Ammon's horn (tissue), 1 donor: ENCODE measurements at regions not wholly inside any gene's neighbourhood (a gene's known extent, or its start where the extent isn't known, plus 50 kb on each side); places are given as distances from the start of the nearest gene placed in this dataset.

Experiments used
- DNase-seq: peaks from one replicate; pipeline ENCODE4 v3.0.0-alpha.2; 2016; ENCODE audit warnings: low spot score

DNA sequence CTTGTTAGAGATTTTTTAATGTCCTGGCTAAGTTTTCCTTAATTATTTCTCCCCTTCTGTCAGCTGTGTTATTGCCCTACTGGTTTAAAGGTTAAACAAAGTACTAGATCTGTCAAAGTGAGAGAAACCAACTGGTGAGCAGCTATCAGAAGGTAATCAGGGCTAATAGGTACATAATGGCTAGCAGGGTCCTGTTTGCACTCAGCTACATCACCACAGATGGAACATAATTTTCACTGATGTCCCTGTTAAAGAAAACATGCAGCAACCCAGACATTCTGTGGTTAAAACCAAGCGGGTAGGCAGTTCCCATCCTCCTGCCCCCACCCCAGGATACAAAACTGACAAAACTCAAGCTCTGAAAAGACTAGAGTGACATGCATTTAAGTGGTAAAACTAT, 473.9 kb downstream of the NR2F1-AS1 start:
- DNase-seq: no peak

DNA sequence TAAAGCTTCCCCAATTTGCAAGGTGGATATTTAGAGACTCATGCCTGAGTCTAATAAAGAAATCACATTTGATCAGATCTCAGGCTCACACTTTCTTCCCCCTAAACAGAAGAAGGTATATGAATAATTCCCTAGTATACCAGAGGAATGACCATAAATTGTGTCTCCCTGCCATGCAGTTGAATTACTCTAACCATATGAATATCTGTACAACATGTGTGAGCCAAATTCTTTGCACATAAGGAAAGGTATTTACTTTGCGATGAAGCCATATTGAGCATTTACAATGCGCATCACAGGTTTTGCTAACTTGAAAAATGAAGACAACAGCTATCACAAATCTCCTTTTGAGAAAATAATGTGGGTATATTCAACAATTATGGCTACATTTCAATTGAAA, 479.4 kb downstream of the NR2F1-AS1 start:
- no peak for DNase-seq

DNA sequence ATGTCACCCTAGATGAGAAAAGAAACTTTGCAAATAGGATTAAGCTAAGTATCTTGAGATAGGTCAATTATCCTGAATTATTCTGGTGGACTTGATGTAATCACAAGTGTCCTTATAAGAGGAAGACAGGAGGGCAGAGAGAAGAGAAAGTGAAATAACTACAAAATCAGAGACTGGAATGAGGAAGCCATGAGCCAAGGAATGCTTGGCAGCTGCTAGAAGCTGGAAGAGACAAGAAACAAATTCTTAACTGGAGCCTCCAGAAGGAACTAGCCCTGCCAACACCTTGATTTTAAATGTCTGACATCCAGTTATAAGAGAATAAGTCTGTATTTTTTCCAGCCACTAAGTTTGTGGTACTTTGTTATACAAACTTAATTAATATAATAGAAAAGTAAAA, 480.0 kb downstream of the NR2F1-AS1 start:
- DNase-seq: no peak

DNA sequence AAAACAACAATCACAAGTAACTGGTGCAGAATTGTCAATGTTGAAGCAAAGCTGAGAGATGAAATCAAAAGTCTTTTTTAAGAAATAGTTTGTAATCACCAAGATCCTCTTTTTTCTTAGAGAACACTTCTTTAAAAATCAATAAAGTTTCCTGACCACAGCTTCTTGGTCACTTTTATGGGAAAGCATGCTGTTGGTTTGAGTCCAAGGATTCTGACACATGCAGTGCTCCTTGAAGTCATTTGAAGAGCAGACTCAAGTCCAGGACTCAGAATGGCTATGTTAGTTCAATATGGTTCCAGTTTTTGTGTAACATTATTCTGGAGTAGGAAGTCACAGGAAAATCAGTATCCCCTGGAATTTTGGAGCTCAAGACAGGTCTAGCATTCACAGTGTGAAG, 480.6 kb downstream of the NR2F1-AS1 start:
- no peak for DNase-seq

DNA sequence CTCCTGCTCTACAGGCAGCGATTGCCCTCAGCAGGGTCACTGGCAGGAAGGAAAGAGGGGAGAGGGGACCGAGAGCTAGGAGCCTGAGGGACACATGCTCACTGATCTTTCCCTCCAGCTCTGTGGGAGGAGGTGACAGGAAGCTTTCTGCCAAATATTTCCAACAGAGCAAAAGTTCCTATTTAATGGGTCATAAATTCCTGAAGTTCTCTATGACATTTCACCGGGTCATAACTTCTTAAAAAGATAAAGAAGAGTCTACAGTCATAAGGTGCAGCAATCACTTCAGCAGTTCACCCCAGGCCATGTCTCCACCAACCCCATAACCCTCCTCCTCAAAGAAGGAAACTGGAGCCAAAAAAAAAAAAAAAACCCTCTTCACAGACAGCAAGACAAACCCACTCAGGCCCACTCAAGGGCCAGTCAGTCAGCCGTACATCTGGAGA, 481.1 kb downstream of the NR2F1-AS1 start:
- DNase-seq: no peak

DNA sequence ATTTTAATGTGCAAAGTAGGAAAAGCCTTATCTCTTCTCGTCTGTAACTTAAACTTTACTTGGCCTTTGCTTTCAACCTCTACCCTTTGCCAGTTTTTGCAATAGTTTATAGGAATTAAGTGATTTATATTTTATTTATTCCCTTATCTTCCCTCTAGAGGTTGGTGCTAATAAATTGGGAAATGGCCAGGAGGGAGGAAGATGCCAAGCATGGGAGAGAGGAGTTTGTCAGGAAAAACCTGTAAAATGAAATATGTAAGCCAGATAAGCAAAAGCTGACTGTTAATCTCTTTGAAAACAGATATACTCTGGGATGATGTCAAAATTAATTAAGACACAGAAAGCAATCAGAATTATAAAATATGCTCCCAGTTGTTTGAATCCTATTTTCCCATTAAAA, 484.5 kb downstream of the NR2F1-AS1 start:
- no peak for DNase-seq

DNA sequence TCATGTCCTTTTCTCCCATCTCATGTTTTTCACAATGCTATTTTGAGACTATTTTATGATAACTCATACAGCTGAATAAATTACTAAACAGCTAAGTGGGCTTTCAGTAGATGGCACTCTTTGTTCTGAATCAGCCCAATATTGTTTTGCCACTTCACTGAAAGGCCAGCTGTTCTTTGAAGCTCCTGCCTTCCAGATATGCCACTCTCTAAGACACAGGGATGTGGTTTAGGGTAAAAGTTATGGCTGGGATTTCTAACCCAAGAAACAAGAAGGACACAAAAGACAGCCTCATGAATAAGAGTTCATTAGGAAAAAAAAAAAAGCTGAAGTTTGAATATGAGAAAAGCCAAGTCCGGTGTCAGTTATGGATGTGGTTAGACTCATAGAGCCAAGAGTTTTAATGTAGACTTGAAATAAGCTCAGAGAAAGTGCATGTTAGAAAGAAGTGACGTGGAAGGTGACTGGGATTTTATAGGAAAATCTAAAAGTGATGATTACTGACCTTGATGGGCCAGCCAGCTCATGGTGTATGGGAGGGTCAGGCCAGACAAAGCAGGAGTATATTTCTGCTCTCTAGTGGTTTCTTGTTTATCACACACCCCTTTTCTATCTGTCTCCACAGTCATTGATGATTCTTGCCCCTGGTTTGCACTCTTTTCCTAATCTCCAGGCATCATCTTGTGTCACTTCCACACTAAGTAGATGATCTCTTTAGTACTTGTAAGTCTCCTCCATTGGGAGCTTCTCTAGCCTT, 488.5 kb downstream of the NR2F1-AS1 start:
- DNase-seq: peak; percentile 28

DNA sequence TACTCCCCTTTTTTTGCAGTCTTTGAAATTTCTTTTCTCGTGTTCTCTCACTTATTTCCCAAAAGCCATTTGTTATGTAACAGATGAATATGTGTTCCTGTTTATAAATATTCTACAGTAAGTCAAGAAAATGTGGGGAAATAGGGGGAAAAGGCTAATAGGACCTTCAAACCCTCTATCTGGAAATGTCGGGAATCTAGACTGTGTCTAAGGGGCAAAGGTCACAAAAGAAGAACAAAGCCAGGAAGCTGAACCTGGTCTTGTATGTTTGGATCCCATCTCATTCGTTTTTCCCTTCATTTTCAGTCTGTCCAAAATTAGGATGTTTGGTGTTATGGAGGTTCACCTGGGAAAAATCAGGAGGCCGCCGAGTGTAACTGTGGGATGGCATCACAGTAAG, 490.3 kb downstream of the NR2F1-AS1 start:
- no peak for DNase-seq

DNA sequence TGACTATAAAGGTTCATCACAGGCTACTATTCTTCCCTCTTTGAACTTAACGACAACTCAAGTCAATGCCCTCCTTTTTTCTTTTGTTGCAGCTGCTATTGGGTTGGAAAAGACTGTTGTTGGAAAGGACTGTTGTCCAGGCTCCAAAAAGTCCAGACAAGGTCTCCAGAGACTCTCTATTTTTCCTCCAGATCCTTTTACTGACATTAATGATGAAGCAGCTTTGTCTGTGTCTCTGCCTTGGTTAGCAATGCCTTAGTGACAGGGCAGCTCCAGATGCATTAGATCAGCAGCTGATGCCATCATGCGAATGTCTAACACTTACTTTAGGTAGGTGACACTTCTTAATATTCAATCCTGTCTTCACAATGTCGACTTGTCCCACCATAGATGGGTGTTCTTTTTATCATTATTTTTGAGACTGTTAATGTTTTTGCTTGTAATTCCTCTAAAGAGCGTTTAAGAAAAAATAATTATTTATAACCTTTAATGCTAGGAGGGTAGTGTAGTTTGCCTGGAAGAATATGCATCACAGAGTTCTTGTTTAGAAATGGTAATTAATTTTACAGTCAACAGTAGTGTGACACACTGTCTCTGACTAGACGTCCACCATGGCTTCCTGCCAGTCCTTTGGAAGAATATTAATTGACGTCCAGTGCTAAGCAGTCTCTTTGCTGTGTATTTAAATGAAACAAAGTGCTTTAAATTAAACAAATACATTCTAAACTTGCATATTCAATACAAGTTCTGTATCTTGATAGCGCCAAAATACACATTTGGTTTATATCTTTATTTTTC, 492.2 kb downstream of the NR2F1-AS1 start:
- DNase-seq: peak; percentile 12

DNA sequence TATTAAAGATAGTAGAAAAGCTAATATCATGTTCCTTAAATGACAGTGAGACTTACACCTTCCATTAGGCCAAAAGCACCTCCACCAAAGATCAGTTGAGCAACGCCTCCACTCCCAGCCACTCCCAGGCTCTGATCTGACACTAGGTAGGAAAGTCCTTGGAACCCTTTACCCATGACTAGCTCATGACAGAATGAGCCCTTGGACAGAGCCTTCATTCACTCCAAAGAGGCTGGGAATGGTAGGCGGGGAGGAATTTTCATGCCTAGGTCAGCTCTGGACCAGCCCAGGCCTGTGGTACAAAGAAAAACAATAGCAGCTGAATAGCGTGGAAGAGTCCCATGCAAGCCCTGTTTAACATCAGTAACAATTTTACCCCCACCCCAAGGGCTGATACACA, 493.7 kb downstream of the NR2F1-AS1 start:
- DNase-seq: no peak

DNA sequence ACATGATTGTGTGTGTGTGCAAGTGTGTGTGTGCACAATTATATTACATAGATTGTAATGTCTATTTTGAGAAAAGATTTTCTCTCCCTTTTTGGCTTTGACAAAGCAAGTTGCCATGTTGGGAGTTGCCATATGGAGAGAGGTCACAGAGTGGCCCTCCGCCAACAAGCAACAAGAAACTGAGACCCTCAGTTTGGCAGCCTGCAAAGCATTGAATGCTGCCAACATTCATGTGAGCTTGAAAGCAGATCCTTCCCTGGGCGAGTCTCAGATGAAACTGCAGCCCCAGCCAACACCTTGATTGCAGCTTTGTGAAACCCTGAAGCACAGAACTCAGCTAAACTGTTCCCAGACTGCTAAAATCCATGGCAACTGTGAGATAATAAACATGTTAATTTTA, 498.0 kb downstream of the NR2F1-AS1 start:
- no peak for DNase-seq

DNA sequence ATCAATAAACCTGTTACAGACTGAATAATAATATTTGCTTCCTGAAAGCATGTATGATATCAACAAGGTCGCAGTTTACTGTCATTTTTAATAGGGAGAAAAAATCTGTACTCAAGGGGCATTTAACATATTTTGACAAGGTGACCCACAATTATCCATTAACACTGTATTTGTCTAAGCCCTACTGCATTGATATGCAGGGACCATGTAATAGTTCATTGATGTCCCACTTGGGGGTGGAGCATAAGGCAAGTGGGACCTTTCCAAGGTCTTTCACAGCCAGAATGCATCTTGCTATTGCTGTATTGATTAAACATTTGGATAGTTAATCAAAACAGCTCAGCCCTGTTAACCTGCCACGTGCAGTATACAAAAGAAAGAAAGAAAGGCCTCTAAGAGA, 502.0 kb downstream of the NR2F1-AS1 start:
- no peak for DNase-seq

DNA sequence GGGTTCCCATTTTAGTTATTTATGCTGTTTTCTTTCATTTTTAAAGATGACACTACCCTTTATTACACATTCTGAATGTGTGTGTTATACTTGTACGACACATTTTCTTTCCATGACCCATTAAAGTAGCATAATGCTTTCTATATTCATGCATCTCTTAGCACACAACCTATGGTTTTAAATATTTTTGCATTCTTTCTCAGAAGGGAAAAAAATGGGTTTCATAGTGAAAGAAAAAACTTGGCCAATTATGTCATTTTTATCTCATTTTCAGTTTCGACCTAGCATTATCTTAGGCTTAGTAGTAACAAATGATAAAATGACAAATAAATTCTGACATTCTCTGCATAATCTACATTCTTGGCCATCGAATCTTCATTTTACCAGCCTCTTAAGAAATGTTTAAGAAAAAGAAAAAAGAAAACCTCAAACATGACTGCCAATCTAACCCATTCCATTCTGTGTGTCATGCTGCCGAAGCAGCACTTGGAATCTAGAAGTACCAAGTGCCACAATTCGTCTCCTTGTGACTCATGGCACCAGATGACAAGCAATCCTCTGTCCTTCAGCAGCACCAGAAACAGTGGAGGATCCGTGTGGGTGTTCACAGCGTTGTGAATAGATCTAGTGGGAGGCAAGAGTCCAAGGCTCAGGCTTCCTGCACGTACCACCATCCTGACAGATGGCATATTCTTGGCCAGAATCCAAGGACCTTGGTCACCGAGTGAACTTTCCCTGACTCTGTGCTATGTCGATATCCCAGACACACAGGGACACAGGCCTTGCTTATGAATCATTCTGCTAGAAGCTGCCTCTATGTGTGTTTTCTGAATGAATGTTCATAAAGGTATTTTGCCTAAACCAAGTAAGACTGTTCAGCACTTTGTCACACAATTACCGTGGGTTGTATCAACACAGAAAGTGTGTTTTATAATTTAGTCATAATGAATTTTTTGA, 502.7 kb downstream of the NR2F1-AS1 start:
- DNase-seq: peak; percentile 80

DNA sequence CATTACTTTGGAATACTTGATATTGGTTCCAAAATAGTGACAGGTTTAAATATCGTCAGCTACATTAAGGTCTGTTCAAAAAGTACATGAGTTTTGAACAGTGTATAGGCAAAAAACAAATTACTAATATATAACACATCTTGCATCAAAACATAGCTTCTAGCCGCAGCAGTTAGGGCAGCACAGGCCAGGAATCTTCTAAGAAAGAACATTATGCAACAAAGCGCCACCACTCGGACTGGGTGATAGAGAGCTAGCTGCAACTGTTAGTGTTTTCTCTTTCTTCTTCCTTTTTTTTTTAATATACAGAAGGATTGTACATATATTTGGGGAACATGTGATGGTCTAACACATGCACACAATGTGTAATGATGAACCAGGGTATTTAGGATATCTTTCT, 504.5 kb downstream of the NR2F1-AS1 start:
- DNase-seq: no peak

DNA sequence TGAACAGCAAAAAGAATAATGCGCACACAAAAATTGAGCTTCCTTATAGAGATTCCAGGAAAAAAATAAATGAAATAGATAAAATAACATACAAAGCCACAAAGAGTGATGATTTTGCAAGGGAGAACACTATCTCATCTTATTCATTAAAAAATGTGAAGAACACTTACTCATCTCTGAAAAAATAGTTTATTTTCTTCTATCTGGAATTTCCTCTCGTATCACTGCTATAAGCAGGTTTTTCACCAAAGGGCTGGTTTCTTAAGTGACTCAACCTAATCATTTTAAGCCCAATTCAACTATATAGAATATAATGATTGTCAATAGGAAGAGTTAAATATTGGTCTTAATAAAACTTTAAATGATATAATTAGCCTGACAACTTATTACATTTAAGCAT, 504.9 kb downstream of the NR2F1-AS1 start:
- no peak for DNase-seq

DNA sequence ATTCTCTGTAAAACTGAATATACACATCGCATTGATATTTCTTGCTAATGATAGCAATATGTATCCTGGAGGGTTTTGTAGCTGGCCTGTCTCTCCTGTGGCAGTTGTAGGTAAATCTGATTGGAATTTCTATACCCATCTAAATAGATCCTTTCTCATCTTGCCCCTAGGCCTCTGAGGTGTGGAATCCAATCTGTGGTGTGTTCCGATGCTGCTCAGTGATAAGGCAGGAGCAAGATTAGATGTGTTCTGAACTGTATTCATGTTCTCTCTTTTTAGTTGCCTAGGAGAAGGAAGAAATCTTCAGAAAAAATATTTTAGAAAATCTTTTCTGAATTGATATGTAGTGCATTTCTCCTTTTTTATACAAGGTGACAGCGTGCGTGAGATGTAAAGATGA, 507.5 kb downstream of the NR2F1-AS1 start:
- no peak for DNase-seq

DNA sequence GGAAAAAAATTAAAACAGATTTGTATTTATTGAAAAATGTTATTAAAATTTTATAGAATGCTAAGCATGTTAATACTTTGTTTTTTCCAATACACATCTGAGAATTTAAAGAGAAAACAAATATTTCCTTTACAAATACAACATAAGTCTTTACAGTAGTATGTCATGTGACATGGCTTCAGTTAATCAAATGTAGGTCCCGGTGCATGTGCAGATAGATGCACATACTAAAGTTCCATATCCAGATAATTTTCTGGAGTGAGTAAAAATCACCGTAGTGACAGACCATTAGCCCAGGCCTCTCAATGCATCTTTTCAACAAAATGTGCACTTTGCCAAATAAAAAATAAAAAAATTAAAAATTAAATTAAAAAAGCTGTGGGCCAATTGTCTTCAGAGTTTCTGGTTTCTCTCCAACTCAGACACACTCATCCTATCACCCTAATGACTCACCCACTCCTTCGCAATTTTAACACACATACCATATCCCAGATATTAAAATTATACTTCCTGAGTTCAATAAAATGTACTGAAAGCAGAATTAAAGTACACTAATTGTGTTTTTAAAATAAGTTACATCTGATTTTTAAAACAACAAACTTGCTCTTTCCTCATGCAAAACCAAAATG, 508.1 kb downstream of the NR2F1-AS1 start:
- no peak for DNase-seq

DNA sequence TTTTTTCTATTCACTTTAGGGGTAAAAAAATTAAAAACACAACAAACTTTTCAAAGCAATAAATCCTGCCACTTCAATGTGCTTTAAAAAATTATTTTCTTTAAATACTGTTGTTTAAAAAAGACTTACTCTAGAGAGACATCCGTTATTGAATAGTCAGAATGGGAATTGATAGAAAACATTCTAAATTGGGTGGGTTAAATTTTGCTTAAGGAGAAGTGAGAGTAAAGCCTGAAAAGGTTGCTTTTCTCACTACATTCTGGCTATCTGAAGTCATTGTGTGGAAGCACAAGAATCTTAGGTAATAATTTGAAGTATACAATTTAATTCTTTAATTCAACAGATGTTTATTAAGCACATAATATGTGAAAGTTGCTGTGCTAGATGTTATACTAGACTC, 509.3 kb downstream of the NR2F1-AS1 start:
- DNase-seq: no peak

DNA sequence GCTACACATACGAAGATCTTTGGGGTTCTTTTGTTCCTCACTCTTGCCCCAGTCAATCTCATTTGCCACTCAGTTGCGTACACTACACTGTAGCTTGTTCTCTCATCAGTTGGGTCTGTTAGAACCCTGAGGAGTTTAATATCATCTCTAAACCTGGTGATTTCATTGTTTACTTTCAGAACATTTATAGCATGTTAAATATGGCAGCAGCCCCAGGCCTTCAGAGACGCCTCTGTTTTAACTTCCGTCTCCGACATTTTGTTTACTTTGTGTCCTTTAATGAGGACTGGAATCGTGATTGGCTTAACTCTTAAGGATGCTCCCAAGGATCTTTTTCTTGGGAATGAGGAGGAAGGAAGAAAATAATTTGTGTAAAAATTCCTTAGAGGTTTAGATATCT, 510.1 kb downstream of the NR2F1-AS1 start:
- DNase-seq: no peak

DNA sequence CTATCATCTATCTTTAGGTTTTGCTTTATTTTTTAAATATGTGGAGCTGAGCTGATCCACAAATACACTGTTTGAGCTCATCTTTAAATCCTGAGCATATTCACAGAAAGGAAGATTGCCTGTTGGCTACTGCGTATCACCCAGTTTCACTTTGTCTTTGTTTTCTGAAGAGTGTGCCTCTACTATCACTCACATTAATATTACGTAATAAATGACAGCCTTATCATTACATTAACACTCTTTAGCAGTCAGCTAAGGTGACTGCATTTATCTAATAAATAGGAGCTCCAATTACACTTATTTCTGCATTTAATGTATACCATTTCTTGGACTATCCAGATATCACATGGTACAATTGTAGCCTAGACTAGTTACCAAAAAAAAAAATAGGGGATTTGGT, 511.7 kb downstream of the NR2F1-AS1 start:
- no peak for DNase-seq

DNA sequence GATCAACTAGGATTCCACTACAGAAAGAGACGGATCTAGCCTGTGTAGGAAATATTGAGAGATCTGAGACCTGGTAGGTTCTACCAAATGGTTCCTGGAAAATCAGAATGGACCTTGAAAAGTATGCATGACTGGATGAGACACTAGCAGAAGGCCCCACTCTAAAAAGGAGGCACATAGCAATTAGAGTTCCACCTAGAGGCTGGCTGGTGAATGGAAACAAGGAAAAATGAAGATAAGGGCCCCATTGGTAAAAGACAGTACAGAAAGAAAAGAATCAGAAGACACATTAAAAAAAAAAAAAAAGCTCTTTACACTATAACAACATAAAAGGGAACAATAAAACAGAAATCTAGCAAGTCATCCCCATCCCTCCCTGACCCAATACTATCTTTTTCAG, 518.5 kb downstream of the NR2F1-AS1 start:
- DNase-seq: peak; percentile 7

DNA sequence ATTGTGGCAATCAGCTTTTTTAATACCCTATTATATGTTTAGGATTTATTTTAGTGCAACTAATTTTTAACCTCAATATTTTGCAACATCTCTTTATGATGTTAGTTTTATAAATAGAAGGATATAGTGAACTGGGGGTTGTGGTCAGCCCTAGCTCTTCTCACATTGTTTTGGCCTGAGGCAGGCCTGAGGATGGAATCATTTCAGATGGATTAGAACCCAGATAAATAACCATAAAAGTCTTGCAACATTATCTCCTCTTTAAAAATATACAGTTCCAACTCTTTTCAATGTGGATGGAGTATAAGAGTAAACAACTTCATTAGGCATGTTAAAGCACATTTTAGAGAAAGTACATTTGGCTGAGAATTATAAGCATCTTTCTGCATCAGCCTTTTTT, 522.7 kb downstream of the NR2F1-AS1 start:
- DNase-seq: no peak
